GM12872 (cell line): ENCODE measurements at regions not wholly inside any gene's neighbourhood (a gene's known extent, or its start where the extent isn't known, plus 50 kb on each side); places are given as distances from the start of the nearest gene placed in this dataset.

Source experiments
- CTCF ChIP-seq: IDR thresholded peaks from 3 replicates; pipeline ENCODE4 v1.5.1; 2011; ENCODE audit warnings: low read depth, mild to moderate bottlenecking, low read length, moderate library complexity; ENCODE audit not compliant: insufficient read depth

GRCh38 chr4:79022529-79022928 lies 83.3 kb upstream of the PAQR3 start:
- TF ChIP-seq CTCF: no peak

GRCh38 chr4:79017481-79017880 lies 78.2 kb upstream of the PAQR3 start:
- TF ChIP-seq CTCF: no peak

- no peak for TF ChIP-seq CTCF
These were observed 77.6 kb upstream of the PAQR3 start for GRCh38 chr4:79016878-79017277.

DNA sequence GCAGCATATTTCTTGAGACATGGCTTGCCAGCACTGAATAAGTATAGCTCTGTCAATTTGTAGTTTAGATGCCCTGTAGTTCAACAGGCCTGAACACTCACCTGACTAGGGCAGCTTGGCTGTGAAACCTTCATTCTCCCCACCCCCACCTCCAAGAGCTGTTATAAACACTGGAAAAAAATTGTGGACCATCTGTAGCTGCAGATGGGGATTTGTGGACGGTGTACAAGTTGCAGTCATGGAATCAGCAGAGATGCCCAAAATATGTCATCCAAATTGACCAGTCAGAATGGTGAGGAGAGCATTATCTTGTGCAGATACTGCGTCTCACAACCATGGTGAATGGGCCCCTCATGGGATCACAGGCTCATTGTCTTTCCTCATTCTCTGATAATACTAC lies 76.2 kb upstream of the PAQR3 start:
- no peak for TF ChIP-seq CTCF

DNA sequence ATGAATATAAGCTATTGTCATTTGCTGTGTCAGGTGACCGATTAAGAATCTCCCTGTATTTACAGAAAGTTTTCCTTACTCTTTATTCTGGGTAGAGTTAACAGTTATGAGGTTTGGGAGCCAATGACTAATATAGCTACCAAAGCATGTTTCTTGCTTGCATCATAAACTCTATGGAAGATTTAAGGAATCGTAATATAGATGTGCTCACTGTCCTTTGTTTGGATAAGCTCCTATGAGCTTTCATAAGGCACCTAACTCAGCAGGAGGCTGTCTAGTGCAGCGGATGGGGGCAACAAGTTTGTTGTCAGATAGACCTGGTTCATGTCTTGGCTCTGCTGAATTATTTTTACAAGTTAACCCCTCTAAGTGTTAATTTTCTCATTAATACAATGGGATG lies 75.0 kb upstream of the PAQR3 start:
- TF ChIP-seq CTCF: no peak

- TF ChIP-seq CTCF: no peak
These were observed 74.5 kb upstream of the PAQR3 start for GRCh38 chr4:79013756-79014155.

GRCh38 chr4:78990938-78991810 lies 51.9 kb upstream of the PAQR3 start:
- TF ChIP-seq CTCF: no peak
